ENCODE measurements at regions not wholly inside any gene's neighbourhood (a gene's known extent, or its start where the extent isn't known, plus 50 kb on each side); places are given as distances from the start of the nearest gene placed in this dataset.
"Not testable (repeated sequence)": the region's sequence is repeated elsewhere in the genome, so short reads cannot be mapped to it uniquely, and the experiment has no call there.

- DNase-seq (ENCODE audit: low spot score) = no peak
- in situ Hi-C loops (cut with MboI; ENCODE audit: low sequenced_read_pairs, unreplicated experiment) = no loop called here
- TF ChIP-seq CTCF (IDR thresholded peaks at IDR 0.05; ENCODE audit: borderline replicate concordance, control extremely low read depth, extremely low read depth, insufficient read depth, missing control alignments) = no peak
Measured at GRCh38 chr12:100083308-100083707, 59.4 kb downstream of the BLTP3B start.

- in situ Hi-C loops (cut with MboI; ENCODE audit: low sequenced_read_pairs, unreplicated experiment); DNase-seq (ENCODE audit: low spot score): not testable (repeated sequence)
Measured at GRCh38 chr12:100078777-100079176, 63.9 kb downstream of the BLTP3B start.

GRCh38 chr12:100077367-100077766 lies 65.3 kb downstream of the BLTP3B start:
- in situ Hi-C loops (cut with MboI; ENCODE audit: low sequenced_read_pairs, unreplicated experiment) = no loop called here
- no peak for DNase-seq (ENCODE audit: low spot score)
- no peak for TF ChIP-seq CTCF (IDR thresholded peaks at IDR 0.05; ENCODE audit: borderline replicate concordance, control extremely low read depth, extremely low read depth, insufficient read depth, missing control alignments)

- no peak for TF ChIP-seq CTCF (IDR thresholded peaks at IDR 0.05; ENCODE audit: borderline replicate concordance, control extremely low read depth, extremely low read depth, insufficient read depth, missing control alignments)
- in situ Hi-C loops (cut with MboI; ENCODE audit: low sequenced_read_pairs, unreplicated experiment) = no loop called here
- DNase-seq (ENCODE audit: low spot score) = no peak
Measured at GRCh38 chr12:100075598-100075997, 67.1 kb downstream of the BLTP3B start.

GRCh38 chr12:100069795-100070194 lies 72.9 kb downstream of the BLTP3B start:
- in situ Hi-C loops (cut with MboI; ENCODE audit: low sequenced_read_pairs, unreplicated experiment) = no loop called here
- no peak for DNase-seq (ENCODE audit: low spot score)

GRCh38 chr12:100068305-100068704 lies 74.4 kb downstream of the BLTP3B start:
- TF ChIP-seq CTCF (IDR thresholded peaks at IDR 0.05; ENCODE audit: borderline replicate concordance, control extremely low read depth, extremely low read depth, insufficient read depth, missing control alignments) = no peak
- no peak for DNase-seq (ENCODE audit: low spot score)
- in situ Hi-C loops (cut with MboI; ENCODE audit: low sequenced_read_pairs, unreplicated experiment) = no loop called here

More at GRCh38 chr12:100069795-100070194, 72.9 kb downstream of the BLTP3B start:
- no peak for TF ChIP-seq CTCF (IDR thresholded peaks at IDR 0.05; ENCODE audit: borderline replicate concordance, control extremely low read depth, extremely low read depth, insufficient read depth, missing control alignments)

- no peak for TF ChIP-seq CTCF (IDR thresholded peaks at IDR 0.05; ENCODE audit: borderline replicate concordance, control extremely low read depth, extremely low read depth, insufficient read depth, missing control alignments)
- DNase-seq (ENCODE audit: low spot score) = no peak
- in situ Hi-C loops (cut with MboI; ENCODE audit: low sequenced_read_pairs, unreplicated experiment) = no loop called here
Measured at GRCh38 chr12:100061814-100062213, 77.1 kb upstream of the ANKS1B start.

Measured in GM13976 (cell line).